Glutamatergic neuron (in vitro differentiated cells): ENCODE measurements at regions not wholly inside any gene's neighbourhood (a gene's known extent, or its start where the extent isn't known, plus 50 kb on each side); places are given as distances from the start of the nearest gene placed in this dataset.

ENCODE experiments used
- DNase-seq: peaks from one replicate; pipeline ENCODE4 v3.0.0; 2022
- H3K27ac Mint-ChIP-seq: one replicate; pipeline ENCODE4 v1.8.0; 2020; ENCODE audit warnings: mild to moderate bottlenecking, mixed read lengths, inconsistent platforms; ENCODE audit not compliant: unreplicated experiment
- H3K27me3 Mint-ChIP-seq: one replicate; pipeline ENCODE4 v1.8.0; 2020; ENCODE audit warnings: mild to moderate bottlenecking, moderate library complexity, mixed read lengths, inconsistent platforms; ENCODE audit not compliant: unreplicated experiment
- H3K36me3 Mint-ChIP-seq: one replicate; pipeline ENCODE4 v1.8.0; 2020; ENCODE audit warnings: mild to moderate bottlenecking, mixed read lengths, inconsistent platforms; ENCODE audit not compliant: unreplicated experiment
- H3K4me1 Mint-ChIP-seq: one replicate; pipeline ENCODE4 v1.8.0; 2020; ENCODE audit warnings: mild to moderate bottlenecking, low read depth, mixed read lengths, inconsistent platforms; ENCODE audit not compliant: unreplicated experiment
- H3K4me3 Mint-ChIP-seq: one replicate; pipeline ENCODE4 v1.8.0; 2020; ENCODE audit warnings: mild to moderate bottlenecking, mixed read lengths, inconsistent platforms; ENCODE audit not compliant: unreplicated experiment
- H3K9me3 Mint-ChIP-seq: one replicate; pipeline ENCODE4 v1.8.0; 2020; ENCODE audit warnings: mild to moderate bottlenecking, moderate library complexity, mixed read lengths, inconsistent platforms; ENCODE audit not compliant: unreplicated experiment
- CTCF ChIP-seq: fragments of 200-600 bp; sonication (generic); IDR thresholded peaks from one replicate; pipeline ENCODE4 v1.5.0; 2021; ENCODE audit not compliant: partially characterized antibody, unreplicated experiment

- H3K4me1 Mint-ChIP-seq = no peaks in the 10 kb centered on the region
- H3K27me3 Mint-ChIP-seq = no peaks in the 10 kb centered on the region
- DNase-seq = no peak
- no peak overlapping the region for H3K27ac Mint-ChIP-seq
- no peaks in the 10 kb centered on the region for H3K36me3 Mint-ChIP-seq
- no peak for TF ChIP-seq CTCF
- no peaks in the 10 kb centered on the region for H3K9me3 Mint-ChIP-seq
- no peak overlapping the region for H3K4me3 Mint-ChIP-seq
Measured at GRCh38 chr6:81806793-81807565, 54.5 kb upstream of the TENT5A start.

GRCh38 chr6:81802356-81802755 is 49.9 kb upstream of the TENT5A start:
- no peak for TF ChIP-seq CTCF
- DNase-seq = no peak
- no peaks in the 10 kb centered on the region for H3K36me3 Mint-ChIP-seq
- no peak overlapping the region for H3K4me3 Mint-ChIP-seq
- no peaks in the 10 kb centered on the region for H3K4me1 Mint-ChIP-seq
- H3K27me3 Mint-ChIP-seq = no peaks in the 10 kb centered on the region
- H3K27ac Mint-ChIP-seq = no peak overlapping the region
- no peaks in the 10 kb centered on the region for H3K9me3 Mint-ChIP-seq
